ENCODE measurements at regions not wholly inside any gene's neighbourhood (a gene's known extent, or its start where the extent isn't known, plus 50 kb on each side); places are given as distances from the start of the nearest gene placed in this dataset.
"Not testable (repeated sequence)": the region's sequence is repeated elsewhere in the genome, so short reads cannot be mapped to it uniquely, and the experiment has no call there.

DNA sequence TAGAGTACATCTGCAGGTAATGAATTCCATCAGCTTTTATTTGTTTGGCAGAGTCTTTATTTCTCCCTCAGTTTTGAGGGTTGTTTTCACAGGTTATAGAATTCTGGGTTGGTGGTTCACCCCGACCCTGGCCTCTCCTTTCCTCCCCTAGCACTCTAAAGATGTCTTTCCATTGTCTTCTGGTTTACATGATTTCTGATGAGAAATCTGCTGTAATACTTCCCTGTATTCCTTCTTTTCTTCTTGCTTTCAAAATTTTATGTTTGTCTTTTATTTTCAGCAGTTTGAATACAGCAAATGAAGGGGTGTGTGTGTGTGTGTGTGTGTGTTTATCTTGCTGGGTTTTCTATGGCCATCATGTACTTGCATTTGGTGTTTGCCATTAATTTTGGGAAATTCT lies 312.0 kb upstream of the RPS23 start:
- no peak for ATAC-seq
- Mint-ChIP-seq H3K27me3 (peaks cover 8% of the 10 kb centered on the region), H3K4me3 (no peak overlapping the region), H3K4me1 (no peaks in the 10 kb centered on the region), H3K27ac (peak overlapping the region in 1 of 2 donors; percentile 57), H3K9me3 (peaks cover 12 to 13% of the 10 kb centered on the region in 2 donors)
- DNase-seq: no peak

DNA sequence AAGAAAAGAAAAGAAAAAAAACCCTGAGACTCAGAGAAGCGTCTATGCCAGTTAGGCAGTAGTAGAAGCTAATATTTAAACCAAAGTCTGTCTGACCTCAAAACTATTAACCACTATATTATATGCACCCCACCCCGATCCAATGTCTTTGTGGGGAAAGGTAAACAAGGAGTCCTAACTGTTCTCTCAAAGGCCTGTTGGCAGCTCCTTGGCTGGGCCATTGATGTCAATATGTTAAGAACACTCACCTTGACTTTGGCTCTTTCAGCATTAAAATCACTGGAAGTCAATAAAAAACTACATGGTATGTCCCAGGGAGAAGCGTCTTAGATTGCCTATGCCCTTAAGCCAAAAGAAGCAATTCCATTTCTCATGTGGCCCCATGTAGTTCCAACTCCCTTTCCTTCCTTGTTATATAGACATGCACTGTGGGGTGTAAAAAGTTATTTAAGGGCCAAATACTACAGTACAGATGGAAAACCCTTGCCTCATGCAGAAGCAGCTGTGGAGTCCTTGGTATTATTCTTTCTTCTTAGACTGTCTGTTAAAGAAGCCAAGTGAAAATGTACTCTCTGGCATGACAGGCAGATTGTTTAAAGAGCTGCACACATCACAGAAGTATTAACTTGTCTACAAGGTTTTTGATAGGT lies 308.6 kb upstream of the RPS23 start:
- Mint-ChIP-seq H3K27me3 (peaks cover 7% of the 10 kb centered on the region), H3K27ac (no peak overlapping the region), H3K4me3 (no peak overlapping the region), H3K9me3 (peaks cover 33 to 34% of the 10 kb centered on the region in 2 donors), H3K4me1 (no peaks in the 10 kb centered on the region)
- DNase-seq (no peak), ATAC-seq (no peak)

DNA sequence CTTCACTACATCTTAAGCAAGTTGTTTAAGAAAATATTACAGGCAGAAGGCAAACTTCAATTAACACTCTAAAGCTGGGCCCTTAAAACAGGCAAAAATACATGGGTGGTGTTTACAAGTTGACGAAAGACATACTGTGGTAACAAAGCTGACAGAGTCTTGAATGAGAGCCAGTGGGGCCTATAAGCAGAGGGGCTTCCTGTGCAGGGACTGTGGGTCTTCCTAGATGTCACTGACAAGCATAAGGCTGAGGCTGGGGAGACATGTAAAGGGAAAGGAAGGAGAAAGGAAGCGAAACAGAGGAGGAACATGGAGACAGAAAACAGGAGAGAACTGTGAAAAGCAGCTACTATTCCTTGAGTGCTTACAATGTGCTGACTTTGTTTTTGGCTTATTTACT lies 308.0 kb upstream of the RPS23 start:
- Mint-ChIP-seq H3K4me1 (no peaks in the 10 kb centered on the region), H3K4me3 (no peak overlapping the region), H3K27ac (peak overlapping the region in 1 of 2 donors; percentile 55), H3K9me3 (peaks cover 33 to 34% of the 10 kb centered on the region in 2 donors), H3K27me3 (peaks cover 5% of the 10 kb centered on the region)
- DNase-seq (no peak), ATAC-seq (no peak)

DNA sequence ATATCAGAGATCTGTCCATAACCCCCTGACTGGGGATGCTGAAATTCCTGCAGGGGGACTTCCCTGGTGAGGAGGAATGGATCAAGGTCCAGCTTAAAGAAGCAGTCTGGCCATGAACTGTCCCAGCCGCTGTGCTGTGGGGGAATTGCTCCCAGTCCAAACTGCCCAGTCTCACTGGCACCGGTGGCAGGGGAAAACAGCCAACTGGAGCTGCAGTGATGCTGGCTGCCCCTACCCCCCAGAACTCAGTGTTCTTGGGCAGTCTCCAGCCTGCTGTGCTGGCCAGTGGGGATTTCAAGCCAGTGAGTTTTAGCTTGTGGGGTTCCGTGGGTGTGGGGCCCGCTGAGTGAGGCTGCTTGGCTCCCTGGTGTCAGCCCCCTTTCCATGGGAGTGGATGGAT lies 306.5 kb upstream of the RPS23 start:
- Mint-ChIP-seq H3K9me3 (peaks cover 25 to 28% of the 10 kb centered on the region in 2 donors), H3K4me3 (no peak overlapping the region), H3K27ac (no peak overlapping the region), H3K4me1 (no peaks in the 10 kb centered on the region), H3K27me3 (peaks cover 8% of the 10 kb centered on the region)
- DNase-seq: no peak
- ATAC-seq: no peak

DNA sequence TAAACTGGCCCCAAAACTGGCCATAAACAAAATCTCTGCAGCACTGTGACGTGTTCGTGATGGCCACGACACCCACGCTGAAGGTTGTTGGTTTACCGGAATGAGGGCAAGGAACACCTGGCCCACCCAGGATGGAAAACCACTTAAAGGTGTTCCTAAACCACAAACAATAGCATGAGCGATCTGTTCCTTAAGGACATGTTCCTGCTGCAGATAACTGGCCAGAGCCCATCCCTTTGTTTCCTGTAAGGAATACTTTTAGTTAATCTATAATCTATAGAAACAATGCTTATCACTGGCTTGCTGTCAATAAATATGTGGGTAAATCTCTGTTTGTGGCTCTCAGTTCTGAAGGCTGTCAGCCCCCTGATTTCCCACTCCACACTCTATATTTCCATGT lies 305.2 kb upstream of the RPS23 start:
- H3K9me3 Mint-ChIP-seq: peaks cover 21 to 28% of the 10 kb centered on the region in 2 donors
- H3K27me3 Mint-ChIP-seq, DNase-seq, H3K4me1 Mint-ChIP-seq, H3K27ac Mint-ChIP-seq, ATAC-seq, H3K4me3 Mint-ChIP-seq: not testable (repeated sequence)

DNA sequence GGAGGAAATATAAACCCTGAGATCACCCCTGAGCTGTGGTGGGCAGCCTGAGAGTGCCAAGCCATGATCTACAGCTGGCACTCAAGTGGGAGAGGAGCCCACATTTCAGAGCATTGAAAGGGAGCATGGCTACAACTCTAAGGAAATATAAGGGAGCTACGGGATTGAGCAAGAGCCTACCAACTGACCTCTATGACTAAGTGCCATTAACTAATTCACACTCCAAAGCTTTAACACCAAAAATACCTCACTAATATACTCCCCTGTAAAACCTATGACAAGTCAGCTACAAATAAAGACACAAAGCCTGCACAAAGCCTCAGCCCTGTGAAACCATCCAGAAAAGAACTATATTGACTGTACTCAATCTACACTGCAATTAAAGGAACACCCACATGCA lies 286.8 kb upstream of the RPS23 start:
- ATAC-seq (no peak), DNase-seq (no peak)
- peaks cover 7 to 16% of the 10 kb centered on the region in 2 donors for H3K9me3 Mint-ChIP-seq
- no peaks in the 10 kb centered on the region for H3K4me1 Mint-ChIP-seq
- H3K27me3 Mint-ChIP-seq: peaks cover 15% of the 10 kb centered on the region
- no peak overlapping the region for H3K4me3 Mint-ChIP-seq
- H3K27ac Mint-ChIP-seq: no peak overlapping the region

DNA sequence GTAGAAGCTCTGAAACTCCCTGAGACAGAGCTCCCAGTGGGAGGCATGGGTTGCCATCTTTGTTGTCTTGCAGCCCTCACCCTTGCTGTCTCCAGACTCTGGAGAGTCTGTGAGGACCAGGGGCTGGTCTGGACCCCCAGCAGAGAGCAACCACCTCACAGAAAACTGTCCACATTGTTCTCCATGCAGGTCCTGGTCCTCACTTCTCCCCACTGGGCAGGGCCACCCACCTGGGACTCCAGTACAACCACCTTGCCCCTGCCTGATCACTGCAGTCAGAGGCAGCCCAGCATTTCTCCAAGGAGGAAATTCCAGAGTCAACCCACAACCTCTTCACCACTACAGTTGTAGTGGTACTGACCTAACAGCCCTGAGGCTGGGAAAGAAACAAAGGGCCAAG lies 285.6 kb upstream of the RPS23 start:
- DNase-seq: no peak
- peaks cover 15% of the 10 kb centered on the region for H3K27me3 Mint-ChIP-seq
- H3K9me3 Mint-ChIP-seq: peaks cover 7 to 16% of the 10 kb centered on the region in 2 donors
- H3K4me3 Mint-ChIP-seq: no peak overlapping the region
- no peak for ATAC-seq
- no peaks in the 10 kb centered on the region for H3K4me1 Mint-ChIP-seq
- no peak overlapping the region for H3K27ac Mint-ChIP-seq

DNA sequence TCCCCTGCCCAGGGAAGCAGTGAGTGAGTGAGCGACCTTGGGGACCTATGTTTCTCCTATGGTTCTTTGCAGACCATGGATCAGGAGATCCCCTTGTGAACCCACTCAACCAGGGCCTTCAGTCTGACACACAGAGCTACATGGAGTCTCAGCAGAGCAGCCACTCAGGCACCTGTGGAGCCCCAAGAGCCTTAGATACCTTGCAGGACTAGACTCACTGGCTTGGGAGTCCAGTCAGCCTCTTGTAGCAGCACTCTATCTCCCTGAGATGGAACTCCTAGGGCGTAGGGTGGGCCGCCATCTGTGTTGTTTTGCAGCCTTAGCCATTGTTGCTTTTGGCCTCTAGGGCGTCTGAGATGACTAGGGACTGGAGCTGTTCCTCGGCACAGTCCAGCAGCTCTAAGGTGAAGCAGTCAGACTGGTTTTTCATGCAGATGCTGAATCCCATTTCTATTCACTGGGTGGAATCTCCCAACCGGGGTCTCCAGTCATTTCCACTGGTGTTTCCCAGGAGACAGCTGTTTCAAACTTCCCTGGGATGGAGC lies 284.6 kb upstream of the RPS23 start:
- DNase-seq: no peak

DNA sequence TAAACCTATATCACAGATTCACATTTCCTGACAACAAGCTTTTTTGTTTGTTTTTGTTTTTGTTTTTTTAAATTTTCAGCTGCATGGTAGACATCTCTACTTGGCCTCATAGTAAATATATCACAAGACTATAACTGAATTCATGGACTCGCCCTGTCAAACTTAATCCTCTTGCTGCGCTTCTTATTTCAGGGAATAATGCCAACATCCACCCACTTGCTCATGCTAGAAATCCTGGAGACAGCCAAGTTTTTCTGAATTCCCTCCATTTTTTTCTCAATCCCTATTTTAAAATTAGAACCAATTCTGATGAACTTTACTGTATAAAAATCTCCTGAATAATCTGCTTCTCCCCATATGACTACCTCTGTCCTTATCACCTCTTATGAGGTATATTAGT lies 283.6 kb upstream of the RPS23 start:
- ATAC-seq: no peak
- Mint-ChIP-seq H3K9me3 (peaks cover 7 to 22% of the 10 kb centered on the region in 2 donors), H3K4me1 (no peaks in the 10 kb centered on the region), H3K4me3 (no peak overlapping the region), H3K27me3 (peaks cover 12% of the 10 kb centered on the region), H3K27ac (no peak overlapping the region)
- DNase-seq: no peak

More for the DNA sequence above, 284.6 kb upstream of the RPS23 start:
- H3K9me3 Mint-ChIP-seq: peaks cover 11 to 21% of the 10 kb centered on the region in 2 donors
- ATAC-seq: no peak
- peaks cover 15% of the 10 kb centered on the region for H3K27me3 Mint-ChIP-seq
- no peak overlapping the region for H3K4me3 Mint-ChIP-seq
- H3K4me1 Mint-ChIP-seq: no peaks in the 10 kb centered on the region
- H3K27ac Mint-ChIP-seq: no peak overlapping the region

DNA sequence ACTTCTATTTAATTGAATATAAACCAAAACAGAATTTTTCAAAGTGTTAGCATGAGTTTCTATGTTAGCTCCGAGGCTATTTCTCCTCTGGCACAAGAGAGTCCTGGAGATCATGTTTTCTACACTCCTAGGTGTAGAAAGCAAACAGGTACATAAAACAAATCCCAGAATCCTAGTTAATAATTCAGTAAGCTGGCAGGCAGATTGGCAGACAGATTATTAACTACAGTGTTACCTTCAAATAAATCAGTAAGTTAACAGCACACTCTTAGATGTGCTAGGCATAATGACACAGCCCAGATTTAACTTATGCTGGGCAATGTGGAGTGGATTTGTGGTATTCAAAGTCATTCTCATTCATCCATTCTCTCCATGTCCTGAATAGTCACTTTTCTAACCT lies 282.8 kb upstream of the RPS23 start:
- Mint-ChIP-seq H3K27me3 (peaks cover 8% of the 10 kb centered on the region), H3K27ac (no peak overlapping the region), H3K4me1 (no peaks in the 10 kb centered on the region), H3K9me3 (peaks cover 6 to 15% of the 10 kb centered on the region in 2 donors), H3K4me3 (no peak overlapping the region)
- ATAC-seq (no peak), DNase-seq (no peak)

DNA sequence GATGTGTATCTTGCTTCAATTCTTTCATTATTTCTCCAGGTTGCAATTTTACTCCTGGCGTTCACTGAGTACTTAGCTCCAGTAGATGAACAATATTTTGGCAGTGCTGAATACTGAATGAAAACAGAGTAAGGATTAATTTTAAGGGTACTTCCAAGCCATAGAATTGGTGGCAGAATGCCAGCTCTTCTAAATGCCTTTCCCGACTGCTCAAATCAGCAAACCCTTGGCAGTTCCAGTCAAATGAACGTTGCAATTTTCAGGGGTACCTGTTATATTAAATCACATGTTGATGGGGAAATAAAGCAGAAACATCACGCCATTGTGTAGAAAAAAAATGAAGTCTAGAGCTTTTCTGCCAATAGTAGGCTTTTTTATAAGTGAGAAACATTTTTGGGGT lies 282.4 kb upstream of the RPS23 start:
- DNase-seq (no peak), ATAC-seq (no peak)
- H3K27me3 Mint-ChIP-seq: peaks cover 12% of the 10 kb centered on the region
- no peaks in the 10 kb centered on the region for H3K4me1 Mint-ChIP-seq
- peaks cover 6 to 13% of the 10 kb centered on the region in 2 donors for H3K9me3 Mint-ChIP-seq
- no peak overlapping the region for H3K4me3 Mint-ChIP-seq
- no peak overlapping the region for H3K27ac Mint-ChIP-seq

DNA sequence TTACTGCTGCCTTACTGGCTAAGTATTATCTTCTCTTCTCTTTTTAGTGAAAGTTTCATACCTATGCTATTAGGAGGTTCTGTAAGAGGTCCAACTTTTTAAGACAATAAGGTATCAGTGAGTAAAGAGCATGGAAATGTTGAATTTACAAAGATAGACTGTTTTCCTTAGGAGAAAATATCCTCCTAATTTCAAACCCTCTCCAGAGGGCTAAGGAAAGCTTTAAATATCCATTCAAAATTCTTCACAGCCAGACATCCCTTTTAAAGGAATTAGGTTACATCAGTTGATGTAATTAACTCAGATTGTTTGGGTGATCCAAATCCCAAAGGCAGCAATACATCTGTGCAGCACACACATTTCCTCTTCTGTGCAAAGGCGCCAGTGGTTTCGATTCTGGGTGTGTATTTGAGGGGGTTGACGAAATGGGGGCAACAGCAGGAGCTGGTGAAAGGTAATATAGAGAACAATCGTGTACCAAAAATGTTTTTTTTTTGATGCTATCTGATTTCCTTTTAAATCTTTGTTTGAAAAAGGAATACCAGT lies 273.8 kb upstream of the RPS23 start:
- H3K27ac Mint-ChIP-seq: no peak overlapping the region
- no peaks in the 10 kb centered on the region for H3K9me3 Mint-ChIP-seq
- DNase-seq: no peak
- H3K4me3 Mint-ChIP-seq: no peak overlapping the region
- ATAC-seq: no peak
- H3K27me3 Mint-ChIP-seq: peaks cover 6% of the 10 kb centered on the region
- H3K4me1 Mint-ChIP-seq: no peaks in the 10 kb centered on the region

DNA sequence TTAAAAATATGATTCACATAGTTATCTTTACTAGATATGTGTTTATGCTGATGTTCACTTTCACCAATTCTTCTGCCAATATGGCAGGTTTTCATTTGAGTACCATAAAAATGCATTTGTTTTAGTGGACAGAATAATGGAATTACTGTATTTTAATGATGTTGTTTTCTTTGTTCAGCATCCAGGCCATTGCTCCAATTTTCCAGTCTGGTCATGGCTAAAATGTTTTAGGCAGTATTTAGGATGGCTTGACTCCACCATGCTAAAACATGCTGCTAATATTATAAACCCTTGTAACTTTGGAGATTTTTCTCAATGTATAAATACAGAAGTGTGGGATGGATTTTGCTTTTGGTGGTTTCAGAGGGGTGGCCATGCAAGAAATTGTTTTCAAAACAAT lies 273.0 kb upstream of the RPS23 start:
- DNase-seq (no peak), ATAC-seq (no peak)
- no peaks in the 10 kb centered on the region for H3K9me3 Mint-ChIP-seq
- no peaks in the 10 kb centered on the region for H3K4me1 Mint-ChIP-seq
- no peak overlapping the region for H3K4me3 Mint-ChIP-seq
- H3K27me3 Mint-ChIP-seq: peaks cover 6% of the 10 kb centered on the region
- H3K27ac Mint-ChIP-seq: no peak overlapping the region

DNA sequence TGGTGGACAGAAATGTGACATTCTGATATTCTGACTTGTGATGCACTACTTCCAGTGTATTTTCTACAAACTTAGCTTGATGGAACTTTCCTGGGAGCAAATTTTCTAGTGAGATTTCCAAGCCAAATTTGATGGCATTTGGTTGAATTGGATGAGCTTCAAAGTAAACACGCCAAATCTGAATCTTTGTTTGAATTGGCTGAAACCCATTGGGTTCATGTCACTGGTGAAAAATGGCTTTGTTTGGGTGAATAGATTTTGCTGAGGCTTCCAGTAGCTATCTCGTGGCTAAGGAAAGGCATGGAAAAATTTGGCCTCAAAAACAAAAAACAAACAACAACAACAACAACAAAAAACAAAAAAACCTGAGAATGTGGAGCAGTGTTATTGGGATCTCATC lies 271.1 kb upstream of the RPS23 start:
- no peak overlapping the region for H3K4me3 Mint-ChIP-seq
- H3K27me3 Mint-ChIP-seq: no peaks in the 10 kb centered on the region
- H3K4me1 Mint-ChIP-seq: no peaks in the 10 kb centered on the region
- H3K27ac Mint-ChIP-seq: no peak overlapping the region
- no peak for ATAC-seq
- DNase-seq: no peak
- no peaks in the 10 kb centered on the region for H3K9me3 Mint-ChIP-seq

DNA sequence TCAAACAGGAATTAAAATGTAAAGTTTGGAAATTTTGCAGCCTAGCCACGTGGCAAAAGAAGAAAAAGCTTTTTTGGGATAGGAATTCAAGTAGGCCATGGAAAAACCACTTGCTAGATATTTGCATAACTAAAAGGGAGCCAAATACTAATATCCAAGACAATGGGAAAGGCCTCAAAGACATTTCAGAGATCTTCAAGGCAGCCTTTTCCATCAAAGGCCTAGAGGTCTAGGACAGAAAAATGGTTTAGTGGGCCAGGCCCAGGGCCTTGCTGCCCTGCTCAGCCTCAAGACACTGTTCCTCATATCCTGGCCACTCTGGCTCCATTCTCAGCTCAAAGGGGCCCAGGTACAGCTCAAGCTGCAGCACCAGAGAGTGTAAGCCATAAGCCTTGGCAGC lies 265.9 kb upstream of the RPS23 start:
- Mint-ChIP-seq H3K27me3 (no peaks in the 10 kb centered on the region), H3K4me3 (no peak overlapping the region), H3K4me1 (no peaks in the 10 kb centered on the region), H3K9me3 (peaks cover 0 to 8% of the 10 kb centered on the region in 2 donors), H3K27ac (no peak overlapping the region)
- no peak for DNase-seq
- ATAC-seq: no peak

DNA sequence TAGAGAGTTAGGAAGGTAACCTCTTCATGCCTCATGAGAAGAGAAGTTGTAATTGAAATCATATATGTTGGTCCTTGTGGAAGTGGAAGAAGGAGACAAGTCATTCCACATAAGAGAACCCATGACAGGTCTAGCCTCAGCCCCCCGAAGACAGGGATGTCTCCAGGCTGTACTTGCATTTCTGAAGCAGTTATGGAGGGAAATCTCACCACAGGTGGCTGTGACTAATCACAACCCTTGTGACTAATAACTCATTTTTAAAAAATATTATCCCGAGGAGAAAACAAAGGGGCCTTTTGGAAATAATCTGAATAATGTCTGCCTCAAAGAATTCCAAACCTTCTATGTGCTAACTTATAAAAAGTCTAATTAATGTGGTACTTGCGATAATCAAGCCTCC lies 262.1 kb upstream of the RPS23 start:
- DNase-seq (no peak), ATAC-seq (no peak)
- H3K27ac Mint-ChIP-seq: no peak overlapping the region
- peaks cover 0 to 8% of the 10 kb centered on the region in 2 donors for H3K9me3 Mint-ChIP-seq
- H3K4me1 Mint-ChIP-seq: no peaks in the 10 kb centered on the region
- peaks cover 4% of the 10 kb centered on the region for H3K27me3 Mint-ChIP-seq
- no peak overlapping the region for H3K4me3 Mint-ChIP-seq

Measured in stimulated activated naive CD8-positive, alpha-beta T cell treated with anti-CD3 and anti-CD28 coated beads, Interleukin-15, amount 100 ng/mL, for 72 hours (primary cell).